H9 (cell line): ENCODE measurements at regions not wholly inside any gene's neighbourhood (a gene's known extent, or its start where the extent isn't known, plus 50 kb on each side); places are given as distances from the start of the nearest gene placed in this dataset.
A peak's percentile ranks its signal among the peaks of the same experiment; 100 is the strongest.

Experiments
- DNase-seq: peaks from one replicate; pipeline ENCODE4 v3.0.0-alpha.2; 2017
- H2AFZ ChIP-seq: one replicate; pipeline ENCODE4 v1.6.1; 2013; ENCODE audit warnings: mild to moderate bottlenecking, low read length, control low read depth, moderate library complexity
- H2AK5ac ChIP-seq: 2 replicates; pipeline ENCODE4 v1.6.1; 2013; ENCODE audit warnings: low read length, control low read depth, mixed read lengths; ENCODE audit not compliant: insufficient read length
- H2BK120ac ChIP-seq: one replicate; pipeline ENCODE4 v1.6.1; 2013; ENCODE audit warnings: low read depth, mild to moderate bottlenecking, low read length, control low read depth, inconsistent platforms; ENCODE audit not compliant: poor library complexity, severe bottlenecking
- H2BK12ac ChIP-seq: 2 replicates; pipeline ENCODE4 v1.6.1; 2013; ENCODE audit warnings: low read length, control low read depth, mixed read lengths, low read depth; ENCODE audit not compliant: insufficient read length
- H2BK15ac ChIP-seq: 2 replicates; pipeline ENCODE4 v1.6.1; 2013; ENCODE audit warnings: low read depth, low read length, control low read depth
- H2BK20ac ChIP-seq: one replicate; pipeline ENCODE4 v1.6.1; 2013; ENCODE audit warnings: low read depth, mild to moderate bottlenecking, low read length, control low read depth, inconsistent platforms; ENCODE audit not compliant: poor library complexity, severe bottlenecking
- H2BK5ac ChIP-seq: 2 replicates; pipeline ENCODE4 v1.6.1; 2013; ENCODE audit warnings: low read length, control low read depth, mixed read lengths; ENCODE audit not compliant: insufficient read length
- H3K14ac ChIP-seq: 2 replicates; pipeline ENCODE4 v1.6.1; 2013; ENCODE audit warnings: low read length, control low read depth; ENCODE audit not compliant: insufficient read depth
- H3K18ac ChIP-seq: 2 replicates; pipeline ENCODE4 v1.6.1; 2013; ENCODE audit warnings: low read depth, mild to moderate bottlenecking, mixed read lengths, low read length, control low read depth; ENCODE audit not compliant: insufficient read length
- H3K23ac ChIP-seq: 2 replicates; pipeline ENCODE4 v1.6.1; 2013; ENCODE audit warnings: low read length, control low read depth, mixed read lengths, low read depth; ENCODE audit not compliant: insufficient read length
- H3K23me2 ChIP-seq: 2 replicates; pipeline ENCODE4 v1.6.1; 2013; ENCODE audit warnings: low read depth, mild to moderate bottlenecking, mixed read lengths, low read length, control low read depth; ENCODE audit not compliant: insufficient read length, poor library complexity, severe bottlenecking
- H3K27ac ChIP-seq: 2 replicates; pipeline ENCODE4 v1.5.1; 2013; ENCODE audit warnings: low read length, control low read depth, mixed read lengths, low read depth; ENCODE audit not compliant: insufficient read length
- H3K27me3 ChIP-seq: 2 replicates; pipeline ENCODE4 v1.6.1; 2013; ENCODE audit warnings: low read length, control low read depth, inconsistent platforms; ENCODE audit not compliant: insufficient read depth
- H3K4ac ChIP-seq: 2 replicates; pipeline ENCODE4 v1.6.1; 2013; ENCODE audit warnings: low read depth, mild to moderate bottlenecking, control low read depth, inconsistent platforms, low read length, moderate library complexity
- H3K4me1 ChIP-seq: 2 replicates; pipeline ENCODE4 v1.6.1; 2013; ENCODE audit warnings: low read length, control low read depth, inconsistent platforms; ENCODE audit not compliant: insufficient read depth
- H3K4me2 ChIP-seq: 2 replicates; pipeline ENCODE4 v1.6.1; 2013; ENCODE audit warnings: low read length, control low read depth, mixed read lengths; ENCODE audit not compliant: insufficient read length, insufficient read depth
- H3K56ac ChIP-seq: 2 replicates; pipeline ENCODE4 v1.6.1; 2013; ENCODE audit warnings: low read depth, mild to moderate bottlenecking, mixed read lengths, low read length, control low read depth; ENCODE audit not compliant: insufficient read length
- H3K79me1 ChIP-seq: 2 replicates; pipeline ENCODE4 v1.6.1; 2013; ENCODE audit warnings: low read depth, mild to moderate bottlenecking, moderate library complexity, low read length, control low read depth, inconsistent platforms; ENCODE audit not compliant: insufficient read depth, poor library complexity, severe bottlenecking
- H3K79me2 ChIP-seq: 2 replicates; pipeline ENCODE4 v1.6.1; 2013; ENCODE audit warnings: low read length, control low read depth, inconsistent platforms; ENCODE audit not compliant: insufficient read depth
- H3K9ac ChIP-seq: 2 replicates; pipeline ENCODE4 v1.6.1; 2013; ENCODE audit warnings: low read length, control low read depth, mixed read lengths; ENCODE audit not compliant: insufficient read length; ENCODE audit errors: extremely low read depth
- H3K9me3 ChIP-seq: one replicate; pipeline ENCODE4 v1.6.1; 2013; ENCODE audit warnings: low read depth, low read length, inconsistent platforms; ENCODE audit not compliant: control insufficient read depth
- H3T11ph ChIP-seq: one replicate; pipeline ENCODE4 v1.6.1; 2013; ENCODE audit warnings: mild to moderate bottlenecking, low read length, control low read depth, inconsistent platforms
- H4K20me1 ChIP-seq: one replicate; pipeline ENCODE4 v1.6.1; 2013; ENCODE audit not compliant: control insufficient read depth, insufficient read length, insufficient read depth
- H4K5ac ChIP-seq: 2 replicates; pipeline ENCODE4 v1.6.1; 2013; ENCODE audit warnings: low read depth, mild to moderate bottlenecking, mixed read lengths, low read length, control low read depth; ENCODE audit not compliant: insufficient read length
- H4K8ac ChIP-seq: replicated peaks from 2 replicates; pipeline ENCODE4 v1.6.1; 2013; ENCODE audit warnings: low read length, control low read depth, mixed read lengths, low read depth; ENCODE audit not compliant: insufficient read length
- H4K91ac ChIP-seq: 2 replicates; pipeline ENCODE4 v1.6.1; 2013; ENCODE audit warnings: low read depth, mild to moderate bottlenecking, moderate library complexity, mixed read lengths, low read length, control low read depth; ENCODE audit not compliant: insufficient read length
- H3K27ac Mint-ChIP-seq, 3 experiments: 2 replicates in 2 of 3; 3 replicates in 1 of 3; pipeline ENCODE4 v1.8.0; 2020 to 2021; ENCODE audit warnings: mixed read lengths in 3 of 3, mild to moderate bottlenecking in 1 of 3, moderate library complexity in 1 of 3
- H3K27me3 Mint-ChIP-seq: 2 replicates; pipeline ENCODE4 v1.8.0; 2021; ENCODE audit warnings: low read depth, mild to moderate bottlenecking, moderate library complexity, mixed read lengths
- H3K36me3 Mint-ChIP-seq, 3 experiments: 2 replicates in 2 of 3; 3 replicates in 1 of 3; pipeline ENCODE4 v1.8.0; 2020 to 2021; ENCODE audit warnings: low read depth in 3 of 3, mixed read lengths in 3 of 3; ENCODE audit not compliant: insufficient read depth in 1 of 3
- H3K4me1 Mint-ChIP-seq, 2 experiments: 2 replicates each; pipeline ENCODE4 v1.8.0; 2020; ENCODE audit warnings: mixed read lengths in 2 of 2
- H3K4me3 Mint-ChIP-seq, 2 experiments: 2 replicates in 1 of 2; 3 replicates in 1 of 2; pipeline ENCODE4 v1.8.0; 2020 to 2021; ENCODE audit warnings: mild to moderate bottlenecking in 2 of 2, mixed read lengths in 2 of 2, moderate library complexity in 1 of 2
- H3K9me3 Mint-ChIP-seq, 2 experiments: 2 replicates in 1 of 2; 3 replicates in 1 of 2; pipeline ENCODE4 v1.8.0; 2020; ENCODE audit warnings: mild to moderate bottlenecking in 2 of 2, mixed read lengths in 2 of 2, moderate library complexity in 1 of 2
- CTCF ChIP-seq: fragments of 200-600 bp; sonication (generic); conservative IDR thresholded peaks from 3 replicates; pipeline ENCODE4 v1.8.0; 2021; ENCODE audit warnings: antibody characterized with exemption, mild to moderate bottlenecking
- WGBS: extraction: QIAGEN DNeasy Blood & Tissue Kit; methylation state at CpG from one replicate; pipeline ENCODE4 v1.1.7; 2013; ENCODE audit warnings: missing lambda C conversion rate, low lambda C conversion rate, mixed read lengths; ENCODE audit not compliant: insufficient read length; ENCODE audit errors: extremely low coverage; 5-methylcytosine and 5-hydroxymethylcytosine counted together

GRCh38 chr20:11277170-11277569 lies 603.4 kb upstream of the JAG1 start:
- Histone ChIP-seq H4K5ac (no peak overlapping the region), H2BK12ac (no peak overlapping the region), H3K18ac (no peak overlapping the region), H3K79me1 (no peaks in the 10 kb centered on the region), H2AFZ (no peak overlapping the region), H3K23ac (no peak overlapping the region), H3K9ac (no peak overlapping the region), H2BK15ac (no peak overlapping the region), H3K4ac (no peak overlapping the region), H2BK120ac (no peak overlapping the region), H3K9me3 (no peaks in the 10 kb centered on the region), H2AK5ac (no peak overlapping the region), H2BK5ac (no peak overlapping the region), H2BK20ac (no peak overlapping the region), H4K8ac (no peak overlapping the region), H3K27ac (no peak overlapping the region), H3K4me2 (no peak overlapping the region), H3K14ac (no peak overlapping the region), H3K56ac (no peak overlapping the region), H3K79me2 (no peaks in the 10 kb centered on the region), H3K27me3 (no peaks in the 10 kb centered on the region), H3K4me1 (peaks cover 2% of the 10 kb centered on the region; the same call in 1 of the 2 replicates), H3T11ph (no peak overlapping the region), H3K23me2 (no peaks in the 10 kb centered on the region), H4K20me1 (no peaks in the 10 kb centered on the region), H4K91ac (no peak overlapping the region)
- no peak for TF ChIP-seq CTCF
- Mint-ChIP-seq H3K4me1 (peaks cover 24 to 30% of the 10 kb centered on the region in 2 experiments), H3K36me3 (peaks cover 0 to 10% (median 1%) of the 10 kb centered on the region in 3 experiments; a peak in 3 of 7 replicates), H3K27ac (peak overlapping the region in 2 of 3 experiments; percentile 24 to 87; a peak in 2 of 7 replicates), H3K4me3 (no peak overlapping the region), H3K27me3 (no peaks in the 10 kb centered on the region; the same call in 1 of the 2 replicates), H3K9me3 (peaks cover 0 to 4% of the 10 kb centered on the region in 2 experiments; a peak in 1 of 5 replicates)
- no CpG with 5 or more reads among the region's 1 CpG for WGBS
- DNase-seq: no peak
